BJ (cell line): ENCODE measurements at regions not wholly inside any gene's neighbourhood (a gene's known extent, or its start where the extent isn't known, plus 50 kb on each side); places are given as distances from the start of the nearest gene placed in this dataset.

Experiments used
- CTCF ChIA-PET: fragments of 350-600 bp; formaldehyde crosslinking; extraction: SDS; loops from one replicate; lab custom pipeline; 2021; ENCODE audit warnings: antibody characterized with exemption, inconsistent platforms; lab: Yijun Ruan, JAX
- POLR2A ChIA-PET: fragments of 300-600 bp; sonication (Branson Sonifier 250); formaldehyde crosslinking; extraction: SDS; loops from one replicate; lab custom pipeline; 2021; ENCODE audit warnings: antibody characterized with exemption; lab: Charles Lee
- DNase-seq: peaks from one replicate; pipeline ENCODE4 v3.0.0-alpha.2; 2011; ENCODE audit warnings: low read depth
- H3K27me3 ChIP-seq: 2 replicates; pipeline ENCODE4 v1.6.0; 2011; ENCODE audit warnings: low read length; ENCODE audit not compliant: control insufficient read depth, insufficient read depth
- H3K36me3 ChIP-seq: 2 replicates; pipeline ENCODE4 v1.5.1; 2011; ENCODE audit warnings: low read length; ENCODE audit not compliant: control insufficient read depth, insufficient read depth
- H3K4me3 ChIP-seq: 2 replicates; pipeline ENCODE4 v1.5.1; 2011; ENCODE audit warnings: low read depth, mild to moderate bottlenecking, control low read depth, low read length
- CTCF ChIP-seq: IDR thresholded peaks from 2 replicates; pipeline ENCODE4 v1.5.1; 2011; ENCODE audit warnings: low read depth, mild to moderate bottlenecking, control low read depth, inconsistent platforms, low read length, moderate library complexity; ENCODE audit not compliant: insufficient read depth

GRCh38 chr20:1773816-1774215, 116.2 kb upstream of the SIRPG start:
- no peaks in the 10 kb centered on the region for H3K36me3 ChIP-seq
- no peak overlapping the region for H3K4me3 ChIP-seq
- DNase-seq, result no peak
- TF ChIP-seq CTCF, result no peak
- ChIA-PET CTCF (interaction anchor here (1.1 kb wide), 1 partner anchor 9 kb away, joined by 3 read pairs; no protein-coding TSS in a partner anchor), POLR2A (no interaction called here)
- no peaks in the 10 kb centered on the region for H3K27me3 ChIP-seq

- Histone ChIP-seq H3K27me3 (no peaks in the 10 kb centered on the region), H3K36me3 (no peaks in the 10 kb centered on the region), H3K4me3 (no peak overlapping the region)
- no peak for DNase-seq
- CTCF ChIA-PET, result interaction anchor here (1.2 to 1.9 kb wide), 2 partner anchors 7 to 189 kb away, joined by 3 to 8 read pairs; no protein-coding TSS in a partner anchor
- TF ChIP-seq CTCF, result no peak
- POLR2A ChIA-PET, result no interaction called here
Measured at GRCh38 chr20:1769491-1769890, 111.9 kb upstream of the SIRPG start.

GRCh38 chr20:1766731-1767130, 109.2 kb upstream of the SIRPG start:
- no peak for TF ChIP-seq CTCF
- ChIA-PET POLR2A (no interaction called here), CTCF (interaction anchor here (3.9 kb wide), 1 partner anchor 10 kb away, joined by 50 read pairs; no protein-coding TSS in a partner anchor)
- DNase-seq, result no peak
- H3K27me3 ChIP-seq, result no peaks in the 10 kb centered on the region
- H3K36me3 ChIP-seq, result no peaks in the 10 kb centered on the region
- no peak overlapping the region for H3K4me3 ChIP-seq

- Histone ChIP-seq H3K4me3 (no peak overlapping the region), H3K27me3 (peaks cover 1% of the 10 kb centered on the region; the same call in 1 of the 2 replicates), H3K36me3 (no peaks in the 10 kb centered on the region)
- ChIA-PET CTCF (interaction anchor here (0.6 to 3.9 kb wide), 27 partner anchors 8 to 688 kb away, joined by 3 to 50 read pairs (median 3); no protein-coding TSS in a partner anchor), POLR2A (no interaction called here)
- peak; percentile 31 for DNase-seq
- peak; percentile 85 for TF ChIP-seq CTCF
Measured at GRCh38 chr20:1764136-1765033, 106.8 kb upstream of the SIRPG start.

GRCh38 chr20:1761598-1761997, 104.0 kb upstream of the SIRPG start:
- ChIA-PET POLR2A (no interaction called here), CTCF (interaction anchor here (1.1 kb wide), 1 partner anchor 20 kb away, joined by 3 read pairs; no protein-coding TSS in a partner anchor)
- H3K27me3 ChIP-seq, result peaks cover 1% of the 10 kb centered on the region
- no peak for DNase-seq
- H3K4me3 ChIP-seq, result no peak overlapping the region
- no peak for TF ChIP-seq CTCF
- no peaks in the 10 kb centered on the region for H3K36me3 ChIP-seq
